ENCODE measurements at regions not wholly inside any gene's neighbourhood (a gene's known extent, or its start where the extent isn't known, plus 50 kb on each side); places are given as distances from the start of the nearest gene placed in this dataset.

DNA sequence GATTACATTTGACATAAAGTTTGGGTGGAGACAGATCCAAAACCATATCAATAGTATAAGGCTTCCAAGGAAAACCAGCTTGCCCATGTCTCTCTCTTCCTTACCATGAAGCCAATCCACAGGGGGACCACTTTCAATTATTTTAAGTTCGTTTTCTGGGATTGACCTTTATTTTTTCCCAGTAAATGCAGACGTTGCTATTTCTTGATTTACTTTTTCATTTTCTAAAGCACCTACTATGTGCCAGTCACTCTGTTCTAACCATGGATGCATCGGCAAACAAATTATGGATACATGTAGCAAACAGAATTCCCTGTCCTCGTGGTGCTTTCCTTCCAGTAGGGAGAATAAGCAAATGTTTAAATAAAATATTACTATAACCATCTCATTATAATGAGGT, 65.8 kb upstream of the KCNA1 start:
- Histone ChIP-seq H3K4me1 (no peaks in the 10 kb centered on the region), H3K36me3 (no peaks in the 10 kb centered on the region), H3K4me3 (no peak overlapping the region), H3K9me3 (no peaks in the 10 kb centered on the region), H3K27me3 (no peaks in the 10 kb centered on the region), H3K27ac (no peak overlapping the region)
- TF ChIP-seq, protein P1, sequence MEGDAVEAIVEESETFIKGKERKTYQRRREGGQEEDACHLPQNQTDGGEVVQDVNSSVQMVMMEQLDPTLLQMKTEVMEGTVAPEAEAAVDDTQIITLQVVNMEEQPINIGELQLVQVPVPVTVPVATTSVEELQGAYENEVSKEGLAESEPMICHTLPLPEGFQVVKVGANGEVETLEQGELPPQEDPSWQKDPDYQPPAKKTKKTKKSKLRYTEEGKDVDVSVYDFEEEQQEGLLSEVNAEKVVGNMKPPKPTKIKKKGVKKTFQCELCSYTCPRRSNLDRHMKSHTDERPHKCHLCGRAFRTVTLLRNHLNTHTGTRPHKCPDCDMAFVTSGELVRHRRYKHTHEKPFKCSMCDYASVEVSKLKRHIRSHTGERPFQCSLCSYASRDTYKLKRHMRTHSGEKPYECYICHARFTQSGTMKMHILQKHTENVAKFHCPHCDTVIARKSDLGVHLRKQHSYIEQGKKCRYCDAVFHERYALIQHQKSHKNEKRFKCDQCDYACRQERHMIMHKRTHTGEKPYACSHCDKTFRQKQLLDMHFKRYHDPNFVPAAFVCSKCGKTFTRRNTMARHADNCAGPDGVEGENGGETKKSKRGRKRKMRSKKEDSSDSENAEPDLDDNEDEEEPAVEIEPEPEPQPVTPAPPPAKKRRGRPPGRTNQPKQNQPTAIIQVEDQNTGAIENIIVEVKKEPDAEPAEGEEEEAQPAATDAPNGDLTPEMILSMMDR (IDR thresholded peaks at IDR 0.05), result no peak
- ATAC-seq (no peak), DNase-seq (no peak)
- intact Hi-C loops (cut with DNase I), result no loop called here

DNA sequence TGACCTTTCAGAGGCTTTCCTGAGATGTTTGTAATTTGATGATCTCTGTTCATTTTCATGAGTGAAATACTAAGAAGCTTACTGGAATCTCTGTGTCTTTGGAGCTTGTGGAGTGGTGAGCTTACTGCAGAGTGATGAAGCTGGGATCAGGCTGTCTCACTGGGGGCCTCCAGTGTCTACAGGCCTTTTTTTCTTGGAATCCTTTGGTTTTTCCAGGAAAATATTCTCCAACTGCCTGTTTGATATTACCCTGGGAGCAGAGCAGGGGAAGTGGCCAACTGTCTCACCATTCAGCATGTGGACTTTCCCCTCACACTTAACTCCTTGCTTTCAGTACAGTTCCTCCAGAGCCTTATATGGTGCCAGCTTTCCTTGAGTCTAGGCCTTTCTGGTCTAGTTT, 62.0 kb upstream of the KCNA1 start:
- Histone ChIP-seq H3K36me3 (no peaks in the 10 kb centered on the region), H3K9me3 (no peaks in the 10 kb centered on the region), H3K27ac (no peak overlapping the region), H3K27me3 (no peaks in the 10 kb centered on the region), H3K4me1 (no peaks in the 10 kb centered on the region), H3K4me3 (no peak overlapping the region)
- no peak for ATAC-seq
- TF ChIP-seq, protein P1 (IDR thresholded peaks at IDR 0.05), result no peak
- intact Hi-C loops (cut with DNase I), result no loop called here
- no peak for DNase-seq

DNA sequence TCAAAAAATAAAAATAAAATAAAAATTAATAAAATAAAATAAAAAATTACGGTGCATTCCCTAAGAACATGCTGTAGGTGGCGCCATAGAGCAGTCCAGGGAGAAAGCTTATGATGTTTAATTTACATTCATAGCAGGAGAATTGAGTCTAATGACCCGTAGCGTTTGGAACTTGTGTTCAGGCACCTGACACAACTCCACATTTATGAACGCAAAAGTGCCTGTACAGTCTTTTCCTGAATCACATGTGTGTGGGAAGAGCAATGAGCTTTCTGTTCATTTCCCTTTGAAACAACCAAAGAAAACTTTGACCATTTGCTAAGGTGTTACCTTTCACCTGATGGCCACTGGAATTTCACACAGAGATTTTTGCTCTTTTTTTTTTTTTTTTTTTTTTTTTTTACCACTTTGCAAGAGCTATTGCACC, 60.6 kb upstream of the KCNA1 start:
- DNase-seq (no peak), ATAC-seq (peak; percentile 45)
- H3K4me3 ChIP-seq, result no peak overlapping the region
- H3K4me1 ChIP-seq, result no peaks in the 10 kb centered on the region
- intact Hi-C loops (cut with DNase I), result no loop called here
- H3K27me3 ChIP-seq, result no peaks in the 10 kb centered on the region
- H3K9me3 ChIP-seq, result no peaks in the 10 kb centered on the region
- TF ChIP-seq, protein P1 (IDR thresholded peaks at IDR 0.05), result peak; percentile 68
- H3K36me3 ChIP-seq, result no peaks in the 10 kb centered on the region
- H3K27ac ChIP-seq, result no peak overlapping the region

DNA sequence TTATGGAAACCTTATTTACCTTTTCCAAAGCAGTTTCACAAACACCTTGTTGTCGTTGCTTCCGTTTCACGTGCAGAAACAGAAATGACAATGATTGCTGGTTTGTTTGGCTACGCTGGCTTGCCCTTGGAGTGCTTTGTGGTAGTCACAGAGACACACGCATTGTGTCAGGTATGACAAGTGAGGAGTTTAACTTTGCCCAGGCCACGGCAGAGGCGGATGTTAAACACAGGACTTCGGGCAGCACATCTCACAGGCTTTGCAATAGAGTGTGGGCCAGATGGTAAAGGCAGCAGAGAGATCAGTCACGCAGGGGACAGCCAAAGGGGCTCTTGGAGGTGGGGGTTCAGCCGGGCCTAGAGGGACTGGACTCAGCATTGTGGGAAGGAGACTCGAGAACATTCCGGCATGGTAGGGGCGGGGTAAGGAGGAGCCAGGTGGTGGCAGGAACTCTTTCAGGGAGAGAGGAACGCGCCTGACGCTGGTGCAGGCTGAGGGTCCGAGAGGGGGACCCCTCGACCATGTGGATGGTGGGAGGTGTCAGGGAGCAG, 59.8 kb upstream of the KCNA1 start:
- no peaks in the 10 kb centered on the region for H3K4me1 ChIP-seq
- H3K27ac ChIP-seq, result no peak overlapping the region
- intact Hi-C loops (cut with DNase I), result loop anchor here (5.0 kb wide), 1 partner anchor 157 kb away; no protein-coding TSS in a partner anchor
- H3K27me3 ChIP-seq, result no peaks in the 10 kb centered on the region
- no peaks in the 10 kb centered on the region for H3K9me3 ChIP-seq
- TF ChIP-seq, protein P1 (IDR thresholded peaks at IDR 0.05), result no peak
- no peak for ATAC-seq
- DNase-seq, result no peak
- H3K4me3 ChIP-seq, result no peak overlapping the region
- H3K36me3 ChIP-seq, result no peaks in the 10 kb centered on the region

DNA sequence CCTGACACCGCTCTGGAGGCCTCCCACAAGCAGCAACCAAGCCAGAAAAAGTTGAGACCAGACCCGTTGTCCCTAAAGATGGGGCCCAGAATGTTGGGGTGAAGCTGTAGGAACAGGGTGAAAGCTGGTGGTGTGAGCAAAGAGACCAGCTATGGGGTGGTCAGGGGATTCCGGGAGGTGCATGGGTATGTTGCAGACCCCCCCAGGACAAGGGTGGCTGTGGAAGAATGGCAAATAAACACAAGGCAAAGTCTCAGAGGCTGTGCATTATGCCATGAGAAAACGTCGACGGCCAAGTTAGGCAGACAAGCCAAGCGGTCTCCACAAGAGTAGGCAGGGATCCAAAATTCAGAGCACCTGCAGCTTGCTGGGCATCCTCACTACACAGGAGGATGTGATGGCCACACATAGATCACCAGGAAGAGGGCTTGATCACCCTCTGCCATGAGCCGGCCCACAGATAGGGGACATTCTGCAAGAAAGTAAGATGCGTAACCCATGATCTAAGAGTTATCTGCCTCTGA, 58.8 kb upstream of the KCNA1 start:
- ATAC-seq, result no peak
- intact Hi-C loops (cut with DNase I), result loop anchor here (5.0 kb wide), 1 partner anchor 156 kb away; no protein-coding TSS in a partner anchor
- TF ChIP-seq, protein P1 (IDR thresholded peaks at IDR 0.05), result no peak

More for the DNA sequence above, 58.8 kb upstream of the KCNA1 start:
- no peak overlapping the region for H3K27ac ChIP-seq
- no peak overlapping the region for H3K4me3 ChIP-seq
- no peaks in the 10 kb centered on the region for H3K4me1 ChIP-seq
- no peaks in the 10 kb centered on the region for H3K36me3 ChIP-seq
- peaks cover 4% of the 10 kb centered on the region for H3K27me3 ChIP-seq
- H3K9me3 ChIP-seq, result no peaks in the 10 kb centered on the region
- no peak for DNase-seq
